IMR-90 (cell line): ENCODE measurements at regions not wholly inside any gene's neighbourhood (a gene's known extent, or its start where the extent isn't known, plus 50 kb on each side); places are given as distances from the start of the nearest gene placed in this dataset.

Experiments used
- ATAC-seq: fragments of 200-7000 bp; cut with Tn5 transposase; 2 replicates; pipeline ENCODE4 v1.9.1; 2020; ENCODE audit warnings: low read depth, mild to moderate bottlenecking, moderate library complexity
- BruUV-seq: library from RNA; stranded (reverse); fragments of 400-500 nt; replicated peaks from 2 replicates; lab custom pipeline; 2021; lab: Mats Ljungman, UMichigan
- CTCF ChIA-PET: fragments of 300-600 bp; formaldehyde crosslinking; extraction: SDS; loops from one replicate; lab custom pipeline; 2021; ENCODE audit warnings: antibody characterized with exemption; lab: Yijun Ruan, JAX
- POLR2A ChIA-PET: fragments of 300-600 bp; sonication (Branson Sonifier 250); formaldehyde crosslinking; loops from one replicate; lab custom pipeline; 2022; ENCODE audit warnings: antibody characterized with exemption; ENCODE audit not compliant: unreplicated experiment; lab: Charles Lee
- DNase-seq: peaks from one replicate; pipeline ENCODE4 v3.0.0; 2013
- H2AFZ ChIP-seq: replicated peaks from 2 replicates; pipeline ENCODE3; 2013; ENCODE audit warnings: low read length, mild to moderate bottlenecking; ENCODE audit not compliant: poor library complexity
- H2AK5ac ChIP-seq: 2 replicates; pipeline ENCODE4 v1.6.1; 2013; ENCODE audit warnings: low read depth, low read length, inconsistent platforms
- H2AK9ac ChIP-seq: replicated peaks from 2 replicates; pipeline ENCODE3; 2013; ENCODE audit warnings: mild to moderate bottlenecking, low read depth, low read length, moderate library complexity; ENCODE audit not compliant: poor library complexity
- H2BK120ac ChIP-seq: 2 replicates; pipeline ENCODE4 v1.6.1; 2013; ENCODE audit warnings: low read depth, low read length, inconsistent platforms
- H2BK15ac ChIP-seq: 3 replicates; pipeline ENCODE4 v1.6.1; 2013; ENCODE audit warnings: low read depth, low read length, inconsistent platforms
- H2BK20ac ChIP-seq: 2 replicates; pipeline ENCODE4 v1.6.1; 2013; ENCODE audit warnings: low read depth, mild to moderate bottlenecking, inconsistent platforms, low read length, moderate library complexity
- H2BK5ac ChIP-seq: 2 replicates; pipeline ENCODE4 v1.6.1; 2013; ENCODE audit warnings: mild to moderate bottlenecking, low read depth, low read length, inconsistent platforms; ENCODE audit not compliant: poor library complexity, severe bottlenecking
- H3K14ac ChIP-seq: replicated peaks from 2 replicates; pipeline ENCODE4 v1.6.1; 2013; ENCODE audit warnings: low read depth, low read length, inconsistent platforms
- H3K18ac ChIP-seq: 2 replicates; pipeline ENCODE4 v1.6.1; 2013; ENCODE audit warnings: low read depth, low read length, control low read depth
- H3K23ac ChIP-seq: 2 replicates; pipeline ENCODE4 v1.6.1; 2013; ENCODE audit warnings: low read depth, low read length, inconsistent platforms
- H3K27ac ChIP-seq: 2 replicates; pipeline ENCODE4 v1.5.1; 2013; ENCODE audit warnings: mild to moderate bottlenecking, control low read depth, low read length; ENCODE audit not compliant: insufficient read depth
- H3K27me3 ChIP-seq: 2 replicates; pipeline ENCODE4 v1.6.1; 2013; ENCODE audit warnings: low read length; ENCODE audit not compliant: control insufficient read depth, insufficient read depth
- H3K36me3 ChIP-seq: 2 replicates; pipeline ENCODE4 v1.6.1; 2013; ENCODE audit warnings: low read length, mixed read lengths; ENCODE audit not compliant: control insufficient read depth, insufficient read depth
- H3K4ac ChIP-seq: 2 replicates; pipeline ENCODE4 v1.6.1; 2013; ENCODE audit warnings: low read depth, low read length, inconsistent platforms
- H3K4me1 ChIP-seq: 2 replicates; pipeline ENCODE4 v1.6.1; 2013; ENCODE audit warnings: low read length, mixed read lengths; ENCODE audit not compliant: control insufficient read depth, insufficient read depth
- H3K4me2 ChIP-seq: 2 replicates; pipeline ENCODE4 v1.6.1; 2013; ENCODE audit warnings: low read depth, mild to moderate bottlenecking, control low read depth, low read length, moderate library complexity
- H3K4me3 ChIP-seq: 2 replicates; pipeline ENCODE4 v1.5.1; 2013; ENCODE audit warnings: low read depth, mild to moderate bottlenecking, control low read depth, low read length, moderate library complexity; ENCODE audit not compliant: insufficient read depth
- H3K56ac ChIP-seq: 2 replicates; pipeline ENCODE4 v1.6.1; 2013; ENCODE audit warnings: low read length, inconsistent platforms; ENCODE audit not compliant: insufficient read depth; ENCODE audit errors: extremely low read depth
- H3K79me1 ChIP-seq, 2 experiments: 2 replicates each; pipeline ENCODE4 v1.6.1; 2013; ENCODE audit warnings: low read length in 2 of 2, inconsistent platforms in 1 of 2, low read depth in 1 of 2
- H3K9ac ChIP-seq: 2 replicates; pipeline ENCODE4 v1.6.1; 2013; ENCODE audit warnings: low read depth, low read length, control low read depth
- H3K9me1 ChIP-seq: 2 replicates; pipeline ENCODE4 v1.6.1; 2013; ENCODE audit warnings: low read length, inconsistent platforms; ENCODE audit not compliant: insufficient read depth
- H3K9me3 ChIP-seq: 2 replicates; pipeline ENCODE4 v1.6.1; 2013; ENCODE audit warnings: low read length; ENCODE audit not compliant: control insufficient read depth, insufficient read depth
- H4K20me1 ChIP-seq: 2 replicates; pipeline ENCODE4 v1.6.1; 2013; ENCODE audit warnings: low read length, inconsistent platforms; ENCODE audit not compliant: insufficient read depth
- H4K5ac ChIP-seq: 2 replicates; pipeline ENCODE4 v1.6.1; 2013; ENCODE audit warnings: mild to moderate bottlenecking, low read depth, low read length, control low read depth
- H4K8ac ChIP-seq, 2 experiments: 2 replicates each; pipeline ENCODE4 v1.6.1; 2013; ENCODE audit warnings: low read depth in 2 of 2, low read length in 2 of 2, control low read depth in 1 of 2, inconsistent platforms in 1 of 2
- H4K91ac ChIP-seq: 2 replicates; pipeline ENCODE4 v1.6.1; 2013; ENCODE audit warnings: low read depth, low read length, inconsistent platforms; ENCODE audit not compliant: insufficient read depth
- BHLHE40 ChIP-seq: fragments of 150-350 bp; IDR thresholded peaks from 2 replicates; pipeline ENCODE4 v1.6.1; 2016; ENCODE audit warnings: mild to moderate bottlenecking, low read depth, low read length
- CTCF ChIP-seq: conservative IDR thresholded peaks from 2 replicates; pipeline ENCODE4 v1.5.1; 2012; ENCODE audit warnings: mild to moderate bottlenecking, low read depth, low read length, improper control_type of control experiment
- MAFK ChIP-seq: IDR thresholded peaks from 2 replicates; pipeline ENCODE4 v1.6.1; 2012; ENCODE audit warnings: low read depth, low read length, improper control_type of control experiment
- MAZ ChIP-seq: IDR thresholded peaks from 2 replicates; pipeline ENCODE4 v1.6.1; 2012; ENCODE audit warnings: low read depth, mild to moderate bottlenecking, low read length, improper control_type of control experiment, moderate library complexity, borderline replicate concordance
- NFE2L2 ChIP-seq: fragments of 150-350 bp; IDR thresholded peaks from 2 replicates; pipeline ENCODE4 v1.6.1; 2016; ENCODE audit warnings: low read depth, mild to moderate bottlenecking, low read length
- POLR2A ChIP-seq: IDR thresholded peaks from 2 replicates; pipeline ENCODE4 v1.6.1; 2012; ENCODE audit warnings: mild to moderate bottlenecking, low read depth, low read length
- RAD21 ChIP-seq: IDR thresholded peaks from 2 replicates; pipeline ENCODE4 v1.6.1; 2012; ENCODE audit warnings: low read length, improper control_type of control experiment
- RFX5 ChIP-seq: IDR thresholded peaks from 2 replicates; pipeline ENCODE4 v1.8.0; 2012; ENCODE audit warnings: low read depth, mild to moderate bottlenecking, low read length, moderate library complexity
- SMC3 ChIP-seq: fragments of 150-350 bp; IDR thresholded peaks from 2 replicates; pipeline ENCODE4 v1.6.1; 2016; ENCODE audit warnings: low read depth, mild to moderate bottlenecking, antibody characterized with exemption, low read length, moderate library complexity
- WGBS, 2 experiments: methylation state at CpG; one replicate each; pipeline versions ENCODE4 v1.1.5 to v1.1.7; 2013; ENCODE audit warnings: missing lambda C conversion rate in 2 of 2; ENCODE audit not compliant: insufficient read length in 1 of 2; ENCODE audit errors: extremely low coverage in 2 of 2; 5-methylcytosine and 5-hydroxymethylcytosine counted together
- dilution Hi-C: fragments of 300-500 bp; cut with HindIII; formaldehyde crosslinking; loops from one replicate; pipeline ENCODE4 v1.14.3; 2018; ENCODE audit warnings: low sequenced_read_pairs; ENCODE audit not compliant: unreplicated experiment
- in situ Hi-C: fragments of 300-500 bp; cut with MboI; formaldehyde crosslinking; loops from 3 replicates; pipeline ENCODE4 v1.14.3; 2019; ENCODE audit warnings: low sequenced_read_pairs, inconsistent platforms, mixed read lengths
- intact Hi-C: fragments of 100-400 bp; cut with micrococcal nuclease; formaldehyde crosslinking; loops from 2 replicates; pipeline ENCODE4 v1.10.0; 2022

GRCh38 chr7:57339198-57339944 is 110.6 kb upstream of the ZNF716 start:
- Histone ChIP-seq H3K27me3 (no peaks in the 10 kb centered on the region), H4K8ac (no peak overlapping the region), H3K56ac (no peak overlapping the region), H2BK5ac (no peak overlapping the region), H4K5ac (no peak overlapping the region), H3K27ac (no peak overlapping the region), H3K79me1 (no peaks in the 10 kb centered on the region), H2BK120ac (no peak overlapping the region), H3K36me3 (no peaks in the 10 kb centered on the region), H3K4ac (no peak overlapping the region), H3K18ac (no peak overlapping the region), H2AK9ac (no peak overlapping the region), H3K9me1 (no peaks in the 10 kb centered on the region), H3K9me3 (peaks cover 31% of the 10 kb centered on the region), H3K4me3 (no peak overlapping the region), H2AK5ac (no peak overlapping the region), H3K4me1 (no peaks in the 10 kb centered on the region), H3K4me2 (no peak overlapping the region), H3K9ac (no peak overlapping the region), H3K23ac (no peak overlapping the region), H2BK20ac (no peak overlapping the region), H2BK15ac (no peak overlapping the region), H4K20me1 (no peaks in the 10 kb centered on the region), H3K14ac (no peak overlapping the region), H4K91ac (no peak overlapping the region), H2AFZ (no peak overlapping the region)
- ChIA-PET POLR2A (no interaction called here), CTCF (no interaction called here)
- intact Hi-C loops: no loop called here
- DNase-seq (no peak), ATAC-seq (no peak)
- 32% methylated on average over 6 of the region's 11 CpGs; no CpG with 5 or more reads in 1 of the 2 experiments for WGBS, 2 experiments
- no peak for TF ChIP-seq SMC3
- TF ChIP-seq MAFK: no peak
- TF ChIP-seq MAZ: no peak
- no peak for TF ChIP-seq RAD21
- TF ChIP-seq NFE2L2: no peak
- no peak for TF ChIP-seq CTCF
- TF ChIP-seq RFX5: no peak
- no peak for TF ChIP-seq BHLHE40
- no peak for TF ChIP-seq POLR2A
- in situ Hi-C loops: no loop called here
- dilution Hi-C loops: no loop called here
- no TSS peak for BruUV-seq
